ENCODE measurements at regions not wholly inside any gene's neighbourhood (a gene's known extent, or its start where the extent isn't known, plus 50 kb on each side); places are given as distances from the start of the nearest gene placed in this dataset.

GRCh38 chr6:113805811-113806495, 51.2 kb upstream of the MARCKS start:
- ATAC-seq (no peak), DNase-seq (no peak)
- peaks cover 11% of the 10 kb centered on the region for H3K4me1 Mint-ChIP-seq
- no peaks in the 10 kb centered on the region for H3K27me3 Mint-ChIP-seq
- no peak overlapping the region for H3K27ac Mint-ChIP-seq
- no peak overlapping the region for H3K4me3 Mint-ChIP-seq
- H3K36me3 Mint-ChIP-seq (ENCODE audit: low read depth), result no peaks in the 10 kb centered on the region
- H3K9me3 Mint-ChIP-seq, result no peaks in the 10 kb centered on the region
